C4-2B (cell line): ENCODE measurements at regions not wholly inside any gene's neighbourhood (a gene's known extent, or its start where the extent isn't known, plus 50 kb on each side); places are given as distances from the start of the nearest gene placed in this dataset.
"Not testable (repeated sequence)": the region's sequence is repeated elsewhere in the genome, so short reads cannot be mapped to it uniquely, and the experiment has no call there.

Experiments used
- CTCF ChIP-seq: fragments of 450-650 bp; conservative IDR thresholded peaks from 2 replicates; pipeline ENCODE4 v1.5.1; 2017; ENCODE audit warnings: mild to moderate bottlenecking
- ZFX ChIP-seq: fragments of 450-650 bp; IDR thresholded peaks from 2 replicates; pipeline ENCODE4 v1.6.1; 2017

GRCh38 chr6:58332108-58332507, 1014.7 kb downstream of the PRIM2 start:
- TF ChIP-seq CTCF, ZFX: not testable (repeated sequence)
